SK-N-MC (cell line): ENCODE measurements at regions not wholly inside any gene's neighbourhood (a gene's known extent, or its start where the extent isn't known, plus 50 kb on each side); places are given as distances from the start of the nearest gene placed in this dataset.

Experiments
- EZH2 ChIP-seq: fragments of 200-600 bp; sonication (generic); IDR thresholded peaks from one replicate; pipeline ENCODE4 v1.6.1; 2017; ENCODE audit warnings: antibody characterized with exemption
- FOXP2 ChIP-seq: optimal IDR thresholded peaks from 2 replicates; pipeline ENCODE3; 2011; ENCODE audit warnings: mild to moderate bottlenecking, moderate library complexity; ENCODE audit not compliant: insufficient read depth; ENCODE audit errors: extremely low read length, control extremely low read depth
- POLR2AphosphoS5 ChIP-seq: IDR thresholded peaks from 2 replicates; pipeline ENCODE4 v1.6.1; 2012; ENCODE audit warnings: mild to moderate bottlenecking, low read depth, low read length, borderline replicate concordance

- TF ChIP-seq EZH2 (no peak), POLR2AphosphoS5 (no peak), FOXP2 (no peak)
Observed at GRCh38 chr3:117427081-117427480, 717.5 kb downstream of the TUSC7 start.
